ENCODE measurements at regions not wholly inside any gene's neighbourhood (a gene's known extent, or its start where the extent isn't known, plus 50 kb on each side); places are given as distances from the start of the nearest gene placed in this dataset.

GRCh38 chr14:22088614-22089342 is 415.2 kb upstream of the OR4E1 start:
- DNase-seq = no peak

- DNase-seq = no peak
Observed at GRCh38 chr14:22086131-22086530, 412.5 kb upstream of the OR4E1 start.

GRCh38 chr14:22084393-22085281 is 411.0 kb upstream of the OR4E1 start:
- peak in 2 of 5 donors; percentile 21 to 51 for DNase-seq

- DNase-seq = no peak
Observed at GRCh38 chr14:22081337-22081736, 407.7 kb upstream of the OR4E1 start.

- no peak for DNase-seq
Observed at GRCh38 chr14:22079766-22080165, 406.1 kb upstream of the OR4E1 start.

GRCh38 chr14:22073801-22074200 is 400.2 kb upstream of the OR4E1 start:
- no peak for DNase-seq

- DNase-seq = peak in 4 of 5 donors; percentile 14 to 75 (median 41)
Observed at GRCh38 chr14:22071006-22071405, 397.4 kb upstream of the OR4E1 start.

GRCh38 chr14:22070119-22070982 is 396.7 kb upstream of the OR4E1 start:
- peak; percentile 14 to 72 (median 40) for DNase-seq

GRCh38 chr14:22065347-22065746 is 391.7 kb upstream of the OR4E1 start:
- DNase-seq = no peak

- no peak for DNase-seq
Observed at GRCh38 chr14:22059201-22059600, 385.6 kb upstream of the OR4E1 start.

GRCh38 chr14:22052795-22053194 is 379.2 kb upstream of the OR4E1 start:
- DNase-seq = peak in 1 of 5 donors; percentile 10

- DNase-seq = peak in 3 of 5 donors; percentile 7 to 60 (median 20)
Observed at GRCh38 chr14:22047115-22047514, 373.5 kb upstream of the OR4E1 start.

- DNase-seq = no peak
Observed at GRCh38 chr14:22046063-22046462, 372.4 kb upstream of the OR4E1 start.

GRCh38 chr14:22044193-22044592 is 370.6 kb upstream of the OR4E1 start:
- no peak for DNase-seq

GRCh38 chr14:22040781-22041125 is 367.1 kb upstream of the OR4E1 start:
- no peak for DNase-seq

GRCh38 chr14:22039938-22040780 is 366.5 kb upstream of the OR4E1 start:
- peak in 2 of 5 donors; percentile 14 to 51 for DNase-seq

- no peak for DNase-seq
Observed at GRCh38 chr14:22036541-22037239, 363.1 kb upstream of the OR4E1 start.

GRCh38 chr14:22026527-22026926 is 352.9 kb upstream of the OR4E1 start:
- peak in 1 of 5 donors; percentile 21 for DNase-seq

GRCh38 chr14:22025879-22026278 is 352.3 kb upstream of the OR4E1 start:
- no peak for DNase-seq

GRCh38 chr14:22024137-22024536 is 350.5 kb upstream of the OR4E1 start:
- DNase-seq = no peak

- no peak for DNase-seq
Observed at GRCh38 chr14:22018890-22019289, 345.3 kb upstream of the OR4E1 start.

All from T-helper 1 cell (primary cell).